HG03064 (cell line): ENCODE measurements at regions not wholly inside any gene's neighbourhood (a gene's known extent, or its start where the extent isn't known, plus 50 kb on each side); places are given as distances from the start of the nearest gene placed in this dataset.

Experiments
- ATAC-seq: cut with Tn5 transposase; IDR thresholded peaks from one replicate; pipeline ENCODE4 v1.9.1; 2021; ENCODE audit warnings: low read depth; ENCODE audit not compliant: unreplicated experiment

- no peak for ATAC-seq
Observed at GRCh38 chr1:4916610-4917009, 262.2 kb downstream of the AJAP1 start.

GRCh38 chr1:4915154-4915553, 260.7 kb downstream of the AJAP1 start:
- no peak for ATAC-seq

- ATAC-seq: no peak
Observed at GRCh38 chr1:4908486-4908885, 254.1 kb downstream of the AJAP1 start.

DNA sequence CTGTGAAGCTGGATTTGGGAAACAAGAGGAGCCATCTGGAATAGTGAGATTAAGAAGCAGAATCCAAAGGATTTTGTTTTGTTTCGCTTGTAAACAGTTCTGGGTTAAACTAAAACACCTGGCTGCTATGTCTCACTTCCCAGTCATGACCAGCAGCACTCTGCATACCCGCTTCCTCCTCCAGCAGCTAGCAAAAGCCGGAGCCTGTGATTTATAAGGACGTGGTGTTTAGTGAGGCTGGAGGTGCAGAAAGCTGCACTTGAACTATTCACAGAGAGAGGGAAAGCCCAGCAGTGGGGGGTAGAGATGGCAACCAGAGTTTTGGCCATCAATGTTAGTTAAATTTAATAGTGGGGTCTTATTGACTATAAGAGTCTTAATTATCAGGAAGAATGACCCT, 240.2 kb downstream of the AJAP1 start:
- no peak for ATAC-seq

DNA sequence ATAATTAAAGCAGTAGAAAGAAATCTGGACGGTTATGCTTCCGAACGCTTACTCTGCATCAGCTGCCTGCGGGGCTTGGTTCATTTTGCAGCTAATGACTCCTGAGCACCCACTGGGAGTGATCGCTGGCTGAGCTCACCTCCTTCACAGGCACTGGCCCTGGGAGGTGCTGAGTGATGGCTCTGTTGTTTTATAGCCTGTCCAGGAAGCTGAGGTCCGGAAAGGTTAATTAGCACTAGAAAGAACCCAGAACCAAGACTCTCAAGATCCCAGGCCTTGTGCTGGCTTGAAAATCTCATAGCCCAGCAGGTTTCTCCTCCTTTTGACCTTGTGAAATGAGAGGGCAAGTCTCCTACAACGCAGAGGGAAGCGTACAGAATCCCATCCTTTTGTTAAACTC, 226.2 kb downstream of the AJAP1 start:
- ATAC-seq: no peak

DNA sequence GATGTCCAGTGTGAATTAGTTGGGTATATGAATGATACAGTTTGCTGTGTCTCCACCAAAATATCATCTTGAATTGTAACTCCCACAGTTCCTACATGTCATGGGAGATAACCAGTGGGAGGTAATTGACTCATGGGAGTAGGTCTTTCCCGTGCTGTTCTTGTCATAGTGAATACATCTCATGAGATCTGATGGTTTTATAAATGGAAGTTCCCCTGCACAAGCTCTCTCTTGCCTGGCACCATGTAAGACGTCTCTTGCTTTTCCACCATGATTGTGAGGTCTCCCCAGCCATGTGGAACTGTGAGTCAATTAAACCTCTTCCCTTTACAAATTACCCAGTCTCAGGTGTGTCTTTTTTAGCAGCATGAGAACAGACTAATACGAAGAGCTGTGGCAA, 223.0 kb downstream of the AJAP1 start:
- no peak for ATAC-seq

GRCh38 chr1:4871373-4871772, 217.0 kb downstream of the AJAP1 start:
- ATAC-seq: no peak

- ATAC-seq: no peak
Observed at GRCh38 chr1:4868521-4868920, 214.1 kb downstream of the AJAP1 start.

DNA sequence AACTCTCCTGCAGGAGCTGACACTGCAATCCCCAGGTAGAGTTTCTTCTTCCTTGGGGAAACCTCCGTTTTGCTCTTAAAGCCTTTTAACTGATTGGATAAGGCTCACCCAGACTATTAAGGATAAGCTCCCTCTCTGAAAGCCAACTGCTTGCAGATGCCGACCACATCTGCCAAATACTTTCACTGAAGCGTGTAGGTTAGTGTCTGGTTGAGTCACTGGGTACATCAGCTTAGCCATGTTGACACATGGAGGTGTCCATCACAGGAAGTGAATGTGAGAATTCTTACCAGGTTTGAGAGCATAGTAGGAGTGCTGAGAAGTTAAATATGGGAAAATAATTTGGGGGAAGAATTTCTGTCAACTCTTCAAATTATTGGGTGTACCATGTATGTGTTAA, 202.0 kb downstream of the AJAP1 start:
- no peak for ATAC-seq

- no peak for ATAC-seq
Observed at GRCh38 chr1:4854367-4854766, 200.0 kb downstream of the AJAP1 start.

- no peak for ATAC-seq
Observed at GRCh38 chr1:4853904-4854303, 199.5 kb downstream of the AJAP1 start.

DNA sequence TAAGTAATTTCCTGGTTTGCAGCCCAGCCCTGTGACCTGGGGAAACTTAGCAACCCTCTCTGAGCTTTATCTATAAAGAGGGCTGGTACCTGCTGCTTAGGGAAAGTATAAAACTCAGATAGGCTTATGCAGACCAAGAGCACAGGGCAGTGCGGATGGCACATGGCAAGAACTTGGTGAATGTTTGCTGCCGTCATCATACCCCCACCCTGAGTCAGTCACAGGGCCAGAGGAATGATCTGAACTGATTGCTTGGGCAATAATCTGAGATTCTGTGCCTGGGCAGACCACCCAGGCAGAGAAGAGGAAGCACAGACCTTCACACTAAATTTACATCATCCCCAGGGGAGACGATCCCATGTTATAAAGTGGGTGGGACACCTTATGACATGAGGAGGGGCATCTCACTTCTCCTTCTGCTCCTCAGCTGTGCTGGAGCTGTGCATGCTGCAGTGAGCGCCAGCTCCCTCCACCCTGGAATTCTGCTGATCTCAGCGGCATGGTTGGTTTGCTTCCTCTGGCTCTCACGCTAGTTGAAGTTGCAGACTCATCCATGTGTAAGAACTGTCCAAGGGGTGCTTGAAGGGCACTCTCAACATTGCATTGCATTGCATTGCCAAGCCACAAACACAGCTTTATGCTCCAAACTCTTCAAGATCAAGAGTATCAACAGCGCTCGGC, 197.1 kb downstream of the AJAP1 start:
- ATAC-seq: no peak

- no peak for ATAC-seq
Observed at GRCh38 chr1:4848431-4848830, 194.0 kb downstream of the AJAP1 start.

GRCh38 chr1:4847711-4848110, 193.3 kb downstream of the AJAP1 start:
- ATAC-seq: no peak
